Ascending aorta (tissue), 2 donors: ENCODE measurements at regions not wholly inside any gene's neighbourhood (a gene's known extent, or its start where the extent isn't known, plus 50 kb on each side); places are given as distances from the start of the nearest gene placed in this dataset.

Experiments used
- DNase-seq, 2 donors: peaks; one replicate each; pipeline ENCODE4 v3.0.0-alpha.2; 2019; ENCODE audit warnings: low spot score in 2 of 2
- H3K27ac ChIP-seq, 2 donors: fragments of 200-600 bp; sonication (generic); one replicate each; pipeline ENCODE4 v1.5.1; 2016 to 2017; ENCODE audit warnings: mild to moderate bottlenecking in 1 of 2
- H3K27me3 ChIP-seq: fragments of 200-600 bp; sonication (generic); one replicate; pipeline ENCODE4 v1.5.1; 2017
- H3K36me3 ChIP-seq, 2 donors: fragments of 200-600 bp; sonication (generic); one replicate each; pipeline ENCODE4 v1.5.1; 2016
- H3K4me1 ChIP-seq, 2 donors: fragments of 200-600 bp; sonication (generic); one replicate each; pipeline ENCODE4 v1.5.1; 2016 to 2017; ENCODE audit warnings: mild to moderate bottlenecking in 1 of 2
- H3K4me3 ChIP-seq, 2 donors: fragments of 200-600 bp; sonication (generic); one replicate each; pipeline ENCODE4 v1.5.1; 2016 to 2017; ENCODE audit warnings: mild to moderate bottlenecking in 1 of 2
- H3K9me3 ChIP-seq, 2 donors: fragments of 200-600 bp; sonication (generic); one replicate each; pipeline ENCODE4 v1.5.1; 2016
- intact Hi-C: fragments of 100-400 bp; cut with DNase I; formaldehyde crosslinking; loops from one replicate; pipeline ENCODE4 v1.15.1; 2023
- TF ChIP-seq, protein P1 (sequence below), 3 experiments: fragments of 200-600 bp in 2 of 3; fragments of 450-650 bp in 1 of 3; sonication (generic) in 2 of 3; IDR thresholded peaks; one replicate each; pipeline ENCODE4 v1.5.1; 2016 to 2019; ENCODE audit warnings: antibody characterized with exemption in 3 of 3, mild to moderate bottlenecking in 1 of 3, moderate library complexity in 1 of 3

DNA sequence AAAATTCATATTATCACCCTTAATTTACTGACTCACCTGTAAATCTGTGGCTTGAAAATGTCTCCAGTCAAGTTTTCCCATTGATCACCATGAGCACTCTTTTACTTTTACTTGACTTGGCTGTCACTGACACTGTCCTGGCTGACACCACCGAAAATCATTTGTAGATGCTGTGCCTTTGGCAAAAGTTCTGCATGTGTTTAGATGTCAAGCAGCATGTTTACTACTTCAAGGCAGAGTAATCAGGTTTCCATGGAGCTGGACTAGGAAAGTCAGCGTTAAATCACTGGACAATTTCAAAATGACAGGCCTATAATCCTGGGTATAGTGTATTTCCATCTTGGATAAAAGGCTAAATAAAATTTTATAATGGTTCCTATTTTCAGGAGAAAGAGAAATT is 1530.6 kb upstream of the CDH6 start:
- Histone ChIP-seq H3K4me3 (no peak overlapping the region), H3K36me3 (no peaks in the 10 kb centered on the region), H3K9me3 (no peaks in the 10 kb centered on the region), H3K4me1 (no peaks in the 10 kb centered on the region), H3K27me3 (no peaks in the 10 kb centered on the region), H3K27ac (no peak overlapping the region)
- TF ChIP-seq, protein P1, sequence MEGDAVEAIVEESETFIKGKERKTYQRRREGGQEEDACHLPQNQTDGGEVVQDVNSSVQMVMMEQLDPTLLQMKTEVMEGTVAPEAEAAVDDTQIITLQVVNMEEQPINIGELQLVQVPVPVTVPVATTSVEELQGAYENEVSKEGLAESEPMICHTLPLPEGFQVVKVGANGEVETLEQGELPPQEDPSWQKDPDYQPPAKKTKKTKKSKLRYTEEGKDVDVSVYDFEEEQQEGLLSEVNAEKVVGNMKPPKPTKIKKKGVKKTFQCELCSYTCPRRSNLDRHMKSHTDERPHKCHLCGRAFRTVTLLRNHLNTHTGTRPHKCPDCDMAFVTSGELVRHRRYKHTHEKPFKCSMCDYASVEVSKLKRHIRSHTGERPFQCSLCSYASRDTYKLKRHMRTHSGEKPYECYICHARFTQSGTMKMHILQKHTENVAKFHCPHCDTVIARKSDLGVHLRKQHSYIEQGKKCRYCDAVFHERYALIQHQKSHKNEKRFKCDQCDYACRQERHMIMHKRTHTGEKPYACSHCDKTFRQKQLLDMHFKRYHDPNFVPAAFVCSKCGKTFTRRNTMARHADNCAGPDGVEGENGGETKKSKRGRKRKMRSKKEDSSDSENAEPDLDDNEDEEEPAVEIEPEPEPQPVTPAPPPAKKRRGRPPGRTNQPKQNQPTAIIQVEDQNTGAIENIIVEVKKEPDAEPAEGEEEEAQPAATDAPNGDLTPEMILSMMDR (IDR thresholded peaks at IDR 0.05): no peak
- intact Hi-C loops: no loop called here
- no peak for DNase-seq

DNA sequence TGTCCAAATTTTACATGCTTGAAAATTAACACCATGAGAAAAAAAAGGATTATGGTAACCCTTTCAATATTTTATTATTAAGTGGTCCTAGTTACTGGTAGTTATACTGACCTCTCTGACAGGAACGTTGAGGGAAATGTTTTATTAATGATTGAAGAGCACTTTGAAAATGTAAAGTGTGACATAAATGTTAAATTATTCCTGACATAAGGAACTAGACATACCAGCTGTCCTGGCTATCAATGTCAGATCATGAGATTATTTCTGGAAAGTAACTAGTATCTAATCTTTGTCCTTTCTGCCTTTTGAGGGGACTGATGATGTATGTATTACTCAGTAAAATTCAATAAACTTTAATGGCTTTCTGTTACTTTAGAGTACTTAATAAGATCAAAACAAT is 1538.5 kb upstream of the CDH6 start:
- intact Hi-C loops: no loop called here

DNA sequence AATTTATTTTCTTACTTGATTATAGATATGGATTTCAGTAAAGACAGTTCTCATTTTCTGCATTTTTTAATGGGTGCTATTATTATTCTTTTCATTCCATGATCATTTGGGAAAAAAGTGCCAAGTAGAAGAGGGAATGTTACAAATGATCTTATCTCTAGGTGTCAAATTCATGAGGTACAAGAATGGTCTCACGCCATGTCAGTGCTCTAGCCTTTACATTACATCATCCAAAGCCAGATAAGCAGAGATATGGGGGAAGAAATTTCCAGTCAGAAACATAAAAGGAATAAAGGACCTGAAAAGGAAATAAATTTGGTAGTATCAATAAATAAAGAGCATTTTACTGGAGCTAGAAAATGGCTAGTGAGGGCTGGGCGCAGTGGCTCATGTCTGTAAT is 1544.2 kb upstream of the CDH6 start:
- H3K4me3 ChIP-seq: no peak overlapping the region
- no peaks in the 10 kb centered on the region for H3K9me3 ChIP-seq
- intact Hi-C loops: no loop called here

More for the DNA sequence above, 1538.5 kb upstream of the CDH6 start:
- Histone ChIP-seq H3K27ac (no peak overlapping the region), H3K27me3 (no peaks in the 10 kb centered on the region), H3K9me3 (no peaks in the 10 kb centered on the region), H3K4me3 (no peak overlapping the region), H3K4me1 (no peaks in the 10 kb centered on the region), H3K36me3 (no peaks in the 10 kb centered on the region)
- DNase-seq: no peak
- TF ChIP-seq, protein P1 (IDR thresholded peaks at IDR 0.05): no peak

DNA sequence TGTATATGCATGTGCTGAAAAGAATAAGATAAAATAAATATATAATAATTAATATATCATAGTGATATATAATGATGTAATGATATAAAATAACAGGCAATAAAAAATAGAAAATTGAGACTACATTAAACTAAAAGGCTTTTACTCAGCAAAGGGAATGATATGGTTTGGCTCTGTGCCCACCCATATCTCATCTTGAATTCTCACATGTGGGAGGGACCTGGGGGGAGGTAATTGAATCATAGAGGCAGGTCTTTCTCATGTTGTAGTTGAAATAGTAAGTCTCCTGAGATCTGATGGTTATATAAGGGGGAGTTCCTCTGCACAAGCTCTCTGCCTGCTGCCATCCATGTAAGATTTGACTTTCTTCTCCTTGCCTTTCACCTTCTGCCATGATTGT is 1550.9 kb upstream of the CDH6 start:
- TF ChIP-seq, protein P1 (IDR thresholded peaks at IDR 0.05): no peak
- no peaks in the 10 kb centered on the region for H3K36me3 ChIP-seq
- H3K4me1 ChIP-seq: no peaks in the 10 kb centered on the region
- no peaks in the 10 kb centered on the region for H3K9me3 ChIP-seq
- DNase-seq: no peak
- H3K27ac ChIP-seq: no peak overlapping the region
- no peaks in the 10 kb centered on the region for H3K27me3 ChIP-seq
- intact Hi-C loops: no loop called here
- no peak overlapping the region for H3K4me3 ChIP-seq

More for the DNA sequence above, 1544.2 kb upstream of the CDH6 start:
- no peaks in the 10 kb centered on the region for H3K36me3 ChIP-seq
- TF ChIP-seq, protein P1 (IDR thresholded peaks at IDR 0.05): no peak
- no peak overlapping the region for H3K27ac ChIP-seq
- no peaks in the 10 kb centered on the region for H3K4me1 ChIP-seq
- no peaks in the 10 kb centered on the region for H3K27me3 ChIP-seq
- no peak for DNase-seq

DNA sequence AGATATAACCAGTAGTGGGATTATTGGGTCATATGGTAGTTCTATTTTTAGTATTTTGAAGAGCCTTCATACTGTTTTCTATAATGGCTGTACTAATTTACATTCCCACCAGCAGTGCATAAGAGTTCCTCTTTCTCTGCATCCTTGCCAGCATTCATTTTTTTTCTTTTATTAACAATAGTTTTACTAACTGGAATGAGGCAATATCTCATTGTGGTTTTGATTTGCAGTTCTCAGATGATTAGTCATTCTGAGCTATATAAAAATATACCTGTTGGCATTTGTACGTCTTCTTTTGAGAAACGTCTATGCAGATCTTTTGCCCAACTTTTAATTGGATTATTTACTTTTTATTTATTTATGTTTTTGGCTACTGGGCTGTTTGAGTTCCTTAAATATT is 1579.3 kb upstream of the CDH6 start:
- Histone ChIP-seq H3K27me3 (no peaks in the 10 kb centered on the region), H3K9me3 (no peaks in the 10 kb centered on the region), H3K4me1 (no peaks in the 10 kb centered on the region), H3K4me3 (no peak overlapping the region), H3K36me3 (no peaks in the 10 kb centered on the region), H3K27ac (no peak overlapping the region)
- DNase-seq: no peak
- intact Hi-C loops: no loop called here
- TF ChIP-seq, protein P1 (IDR thresholded peaks at IDR 0.05): no peak

DNA sequence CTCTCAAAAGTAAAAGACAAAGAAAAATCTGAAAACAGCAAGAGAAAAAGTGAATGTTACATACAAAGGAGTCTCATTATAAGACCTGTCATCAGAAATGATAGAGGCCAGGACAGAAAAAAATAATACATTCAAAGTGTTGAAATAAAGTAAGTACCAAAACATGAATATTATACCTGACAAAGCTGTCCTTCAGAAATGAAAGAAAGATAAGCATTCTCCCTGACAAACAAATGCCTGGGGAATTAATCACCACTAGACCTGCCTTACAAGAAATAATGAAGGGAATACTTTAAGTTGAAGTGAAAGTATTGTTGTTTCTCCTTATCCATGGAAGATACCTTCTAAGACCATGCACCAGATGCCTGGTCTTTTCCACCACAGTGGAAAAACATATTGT is 1605.2 kb upstream of the CDH6 start:
- Histone ChIP-seq H3K4me1 (no peaks in the 10 kb centered on the region), H3K27ac (no peak overlapping the region), H3K4me3 (no peak overlapping the region), H3K9me3 (no peaks in the 10 kb centered on the region), H3K36me3 (no peaks in the 10 kb centered on the region), H3K27me3 (no peaks in the 10 kb centered on the region)
- TF ChIP-seq, protein P1 (IDR thresholded peaks at IDR 0.05): no peak
- intact Hi-C loops: no loop called here
- no peak for DNase-seq
